ENCODE measurements at regions not wholly inside any gene's neighbourhood (a gene's known extent, or its start where the extent isn't known, plus 50 kb on each side); places are given as distances from the start of the nearest gene placed in this dataset.
A peak's percentile ranks its signal among the peaks of the same experiment; 100 is the strongest.

DNA sequence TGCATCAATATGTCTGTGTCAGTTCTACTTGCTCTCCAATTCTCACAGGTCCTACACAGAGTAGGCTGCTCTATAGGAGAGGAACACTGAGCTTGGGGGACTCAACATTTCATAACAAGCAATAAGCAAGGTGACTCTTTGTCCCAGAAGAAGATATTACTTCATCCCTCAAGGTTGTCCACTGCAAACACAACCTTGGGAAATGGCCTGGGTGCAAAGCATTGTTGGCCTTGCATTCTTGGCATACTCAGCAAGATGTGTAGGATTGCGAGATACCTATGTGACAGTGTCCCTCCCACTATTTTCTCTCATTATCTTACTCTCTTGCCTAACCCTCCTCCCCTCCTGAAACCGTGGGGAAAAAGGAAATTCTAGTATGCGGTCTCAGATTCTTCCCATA lies 169.8 kb upstream of the FREM1 start:
- no peak overlapping the region for H2AFZ ChIP-seq (ENCODE audit: low read length)
- peaks cover 43% of the 10 kb centered on the region for H3K4me1 ChIP-seq (ENCODE audit: insufficient read depth, low read length)
- no peaks in the 10 kb centered on the region for H3K36me3 ChIP-seq (replicated peaks in 1 of 2; ENCODE audit: control insufficient read depth in 1 of 2, insufficient read depth in 2 of 2, low read length in 2 of 2)
- H4K20me1 ChIP-seq (ENCODE audit: insufficient read depth, low read length): no peaks in the 10 kb centered on the region
- intact Hi-C loops (cut with micrococcal nuclease; ENCODE audit: unreplicated experiment): loop anchor here (1.0 kb wide), 1 partner anchor 20 kb away; no protein-coding TSS in a partner anchor
- H3K27ac ChIP-seq (ENCODE audit: extremely low read length, insufficient read depth, low read length): peak overlapping the region; percentile 76
- BruUV-seq (replicated peaks): no TSS peak
- no peaks in the 10 kb centered on the region for H3K9me3 ChIP-seq (ENCODE audit: low read length)
- H3K4me2 ChIP-seq (ENCODE audit: low read depth, low read length): peak overlapping the region; percentile 45
- H3K4me3 ChIP-seq (replicated peaks in 1 of 3; ENCODE audit: insufficient read depth in 1 of 3, low read depth in 2 of 3, low read length in 3 of 3): no peak overlapping the region; a peak in 1 of 6 replicates
- no peaks in the 10 kb centered on the region for H3K27me3 ChIP-seq (ENCODE audit: control insufficient read depth in 1 of 2, insufficient read depth in 2 of 2, low read length in 2 of 2)
- H3K79me2 ChIP-seq (ENCODE audit: insufficient read depth, low read length): no peaks in the 10 kb centered on the region
- POLR2A ChIA-PET: interaction anchor here (1.0 kb wide), 1 partner anchor 21 kb away, joined by 6 read pairs; no protein-coding TSS in a partner anchor
- CTCF ChIA-PET (ENCODE audit: low intra/inter-chr PET ratio, low total read pairs): interaction anchor here (0.6 kb wide), 1 partner anchor 234 kb away, joined by 5 read pairs; no protein-coding TSS in a partner anchor
- no peak overlapping the region; the same call in 1 of the 2 replicates for H3K9ac ChIP-seq (ENCODE audit: insufficient read depth, low read depth, low read length)
- DNase-seq (ENCODE audit: low spot score): peak; percentile 95
- 2% methylated on average over 3 of the region's 3 CpGs for WGBS (ENCODE audit: low lambda C conversion rate)
- peak; percentile 68 for FAIRE-seq
- in situ Hi-C loops (cut with HindIII; ENCODE audit: extremely low pct_ligation_motif_present, low pct_unique_long_range_greater_than_20kb): no loop called here
- peak; percentile 91 for ATAC-seq
- TF ChIP-seq, protein P1, sequence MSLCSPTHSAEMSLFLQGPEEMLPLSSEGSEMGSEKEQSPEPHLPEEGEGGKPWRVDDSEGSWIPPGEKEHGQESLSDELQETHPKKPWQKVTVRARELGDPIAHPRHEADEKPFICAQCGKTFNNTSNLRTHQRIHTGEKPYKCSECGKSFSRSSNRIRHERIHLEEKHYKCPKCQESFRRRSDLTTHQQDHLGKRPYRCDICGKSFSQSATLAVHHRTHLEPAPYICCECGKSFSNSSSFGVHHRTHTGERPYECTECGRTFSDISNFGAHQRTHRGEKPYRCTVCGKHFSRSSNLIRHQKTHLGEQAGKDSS (CRISPR knock-in tag; IDR thresholded peaks at IDR 0.05; ENCODE audit: borderline replicate concordance, low read depth): no peak
- TF ChIP-seq TAF1 (CRISPR knock-in tag; IDR thresholded peaks at IDR 0.05): no peak
- TF ChIP-seq, protein P2, sequence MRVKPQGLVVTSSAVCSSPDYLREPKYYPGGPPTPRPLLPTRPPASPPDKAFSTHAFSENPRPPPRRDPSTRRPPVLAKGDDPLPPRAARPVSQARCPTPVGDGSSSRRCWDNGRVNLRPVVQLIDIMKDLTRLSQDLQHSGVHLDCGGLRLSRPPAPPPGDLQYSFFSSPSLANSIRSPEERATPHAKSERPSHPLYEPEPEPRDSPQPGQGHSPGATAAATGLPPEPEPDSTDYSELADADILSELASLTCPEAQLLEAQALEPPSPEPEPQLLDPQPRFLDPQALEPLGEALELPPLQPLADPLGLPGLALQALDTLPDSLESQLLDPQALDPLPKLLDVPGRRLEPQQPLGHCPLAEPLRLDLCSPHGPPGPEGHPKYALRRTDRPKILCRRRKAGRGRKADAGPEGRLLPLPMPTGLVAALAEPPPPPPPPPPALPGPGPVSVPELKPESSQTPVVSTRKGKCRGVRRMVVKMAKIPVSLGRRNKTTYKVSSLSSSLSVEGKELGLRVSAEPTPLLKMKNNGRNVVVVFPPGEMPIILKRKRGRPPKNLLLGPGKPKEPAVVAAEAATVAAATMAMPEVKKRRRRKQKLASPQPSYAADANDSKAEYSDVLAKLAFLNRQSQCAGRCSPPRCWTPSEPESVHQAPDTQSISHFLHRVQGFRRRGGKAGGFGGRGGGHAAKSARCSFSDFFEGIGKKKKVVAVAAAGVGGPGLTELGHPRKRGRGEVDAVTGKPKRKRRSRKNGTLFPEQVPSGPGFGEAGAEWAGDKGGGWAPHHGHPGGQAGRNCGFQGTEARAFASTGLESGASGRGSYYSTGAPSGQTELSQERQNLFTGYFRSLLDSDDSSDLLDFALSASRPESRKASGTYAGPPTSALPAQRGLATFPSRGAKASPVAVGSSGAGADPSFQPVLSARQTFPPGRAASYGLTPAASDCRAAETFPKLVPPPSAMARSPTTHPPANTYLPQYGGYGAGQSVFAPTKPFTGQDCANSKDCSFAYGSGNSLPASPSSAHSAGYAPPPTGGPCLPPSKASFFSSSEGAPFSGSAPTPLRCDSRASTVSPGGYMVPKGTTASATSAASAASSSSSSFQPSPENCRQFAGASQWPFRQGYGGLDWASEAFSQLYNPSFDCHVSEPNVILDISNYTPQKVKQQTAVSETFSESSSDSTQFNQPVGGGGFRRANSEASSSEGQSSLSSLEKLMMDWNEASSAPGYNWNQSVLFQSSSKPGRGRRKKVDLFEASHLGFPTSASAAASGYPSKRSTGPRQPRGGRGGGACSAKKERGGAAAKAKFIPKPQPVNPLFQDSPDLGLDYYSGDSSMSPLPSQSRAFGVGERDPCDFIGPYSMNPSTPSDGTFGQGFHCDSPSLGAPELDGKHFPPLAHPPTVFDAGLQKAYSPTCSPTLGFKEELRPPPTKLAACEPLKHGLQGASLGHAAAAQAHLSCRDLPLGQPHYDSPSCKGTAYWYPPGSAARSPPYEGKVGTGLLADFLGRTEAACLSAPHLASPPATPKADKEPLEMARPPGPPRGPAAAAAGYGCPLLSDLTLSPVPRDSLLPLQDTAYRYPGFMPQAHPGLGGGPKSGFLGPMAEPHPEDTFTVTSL (CRISPR knock-in tag; IDR thresholded peaks at IDR 0.05; ENCODE audit: borderline replicate concordance): peak; percentile 84
- TF ChIP-seq ATF1 (CRISPR knock-in tag; IDR thresholded peaks at IDR 0.05): peak; percentile 38; the same call in 1 of the 2 replicates
- TF ChIP-seq ZMYM2 (CRISPR knock-in tag; IDR thresholded peaks at IDR 0.05): no peak
- TF ChIP-seq, protein P3, sequence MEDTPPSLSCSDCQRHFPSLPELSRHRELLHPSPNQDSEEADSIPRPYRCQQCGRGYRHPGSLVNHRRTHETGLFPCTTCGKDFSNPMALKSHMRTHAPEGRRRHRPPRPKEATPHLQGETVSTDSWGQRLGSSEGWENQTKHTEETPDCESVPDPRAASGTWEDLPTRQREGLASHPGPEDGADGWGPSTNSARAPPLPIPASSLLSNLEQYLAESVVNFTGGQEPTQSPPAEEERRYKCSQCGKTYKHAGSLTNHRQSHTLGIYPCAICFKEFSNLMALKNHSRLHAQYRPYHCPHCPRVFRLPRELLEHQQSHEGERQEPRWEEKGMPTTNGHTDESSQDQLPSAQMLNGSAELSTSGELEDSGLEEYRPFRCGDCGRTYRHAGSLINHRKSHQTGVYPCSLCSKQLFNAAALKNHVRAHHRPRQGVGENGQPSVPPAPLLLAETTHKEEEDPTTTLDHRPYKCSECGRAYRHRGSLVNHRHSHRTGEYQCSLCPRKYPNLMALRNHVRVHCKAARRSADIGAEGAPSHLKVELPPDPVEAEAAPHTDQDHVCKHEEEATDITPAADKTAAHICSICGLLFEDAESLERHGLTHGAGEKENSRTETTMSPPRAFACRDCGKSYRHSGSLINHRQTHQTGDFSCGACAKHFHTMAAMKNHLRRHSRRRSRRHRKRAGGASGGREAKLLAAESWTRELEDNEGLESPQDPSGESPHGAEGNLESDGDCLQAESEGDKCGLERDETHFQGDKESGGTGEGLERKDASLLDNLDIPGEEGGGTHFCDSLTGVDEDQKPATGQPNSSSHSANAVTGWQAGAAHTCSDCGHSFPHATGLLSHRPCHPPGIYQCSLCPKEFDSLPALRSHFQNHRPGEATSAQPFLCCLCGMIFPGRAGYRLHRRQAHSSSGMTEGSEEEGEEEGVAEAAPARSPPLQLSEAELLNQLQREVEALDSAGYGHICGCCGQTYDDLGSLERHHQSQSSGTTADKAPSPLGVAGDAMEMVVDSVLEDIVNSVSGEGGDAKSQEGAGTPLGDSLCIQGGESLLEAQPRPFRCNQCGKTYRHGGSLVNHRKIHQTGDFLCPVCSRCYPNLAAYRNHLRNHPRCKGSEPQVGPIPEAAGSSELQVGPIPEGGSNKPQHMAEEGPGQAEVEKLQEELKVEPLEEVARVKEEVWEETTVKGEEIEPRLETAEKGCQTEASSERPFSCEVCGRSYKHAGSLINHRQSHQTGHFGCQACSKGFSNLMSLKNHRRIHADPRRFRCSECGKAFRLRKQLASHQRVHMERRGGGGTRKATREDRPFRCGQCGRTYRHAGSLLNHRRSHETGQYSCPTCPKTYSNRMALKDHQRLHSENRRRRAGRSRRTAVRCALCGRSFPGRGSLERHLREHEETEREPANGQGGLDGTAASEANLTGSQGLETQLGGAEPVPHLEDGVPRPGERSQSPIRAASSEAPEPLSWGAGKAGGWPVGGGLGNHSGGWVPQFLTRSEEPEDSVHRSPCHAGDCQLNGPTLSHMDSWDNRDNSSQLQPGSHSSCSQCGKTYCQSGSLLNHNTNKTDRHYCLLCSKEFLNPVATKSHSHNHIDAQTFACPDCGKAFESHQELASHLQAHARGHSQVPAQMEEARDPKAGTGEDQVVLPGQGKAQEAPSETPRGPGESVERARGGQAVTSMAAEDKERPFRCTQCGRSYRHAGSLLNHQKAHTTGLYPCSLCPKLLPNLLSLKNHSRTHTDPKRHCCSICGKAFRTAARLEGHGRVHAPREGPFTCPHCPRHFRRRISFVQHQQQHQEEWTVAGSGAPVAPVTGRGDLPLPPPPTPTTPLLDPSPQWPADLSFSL (CRISPR knock-in tag; IDR thresholded peaks at IDR 0.05): peak; percentile 51; the same call in 1 of the 2 replicates
- peak; percentile 98 for TF ChIP-seq SOX5 (CRISPR knock-in tag; IDR thresholded peaks at IDR 0.05; ENCODE audit: borderline replicate concordance)
- 0 out of 2 replicates have a peak, but pooled peaks have one; percentile 32 for TF ChIP-seq HBP1 (CRISPR knock-in tag; IDR thresholded peaks at IDR 0.05; ENCODE audit: low read depth)
- peak; percentile 64; the same call in 1 of the 2 replicates for TF ChIP-seq TGIF2 (CRISPR knock-in tag; IDR thresholded peaks at IDR 0.05)

Data from HepG2 (cell line).